ENCODE measurements at regions not wholly inside any gene's neighbourhood (a gene's known extent, or its start where the extent isn't known, plus 50 kb on each side); places are given as distances from the start of the nearest gene placed in this dataset.

- TF ChIP-seq, protein P1, sequence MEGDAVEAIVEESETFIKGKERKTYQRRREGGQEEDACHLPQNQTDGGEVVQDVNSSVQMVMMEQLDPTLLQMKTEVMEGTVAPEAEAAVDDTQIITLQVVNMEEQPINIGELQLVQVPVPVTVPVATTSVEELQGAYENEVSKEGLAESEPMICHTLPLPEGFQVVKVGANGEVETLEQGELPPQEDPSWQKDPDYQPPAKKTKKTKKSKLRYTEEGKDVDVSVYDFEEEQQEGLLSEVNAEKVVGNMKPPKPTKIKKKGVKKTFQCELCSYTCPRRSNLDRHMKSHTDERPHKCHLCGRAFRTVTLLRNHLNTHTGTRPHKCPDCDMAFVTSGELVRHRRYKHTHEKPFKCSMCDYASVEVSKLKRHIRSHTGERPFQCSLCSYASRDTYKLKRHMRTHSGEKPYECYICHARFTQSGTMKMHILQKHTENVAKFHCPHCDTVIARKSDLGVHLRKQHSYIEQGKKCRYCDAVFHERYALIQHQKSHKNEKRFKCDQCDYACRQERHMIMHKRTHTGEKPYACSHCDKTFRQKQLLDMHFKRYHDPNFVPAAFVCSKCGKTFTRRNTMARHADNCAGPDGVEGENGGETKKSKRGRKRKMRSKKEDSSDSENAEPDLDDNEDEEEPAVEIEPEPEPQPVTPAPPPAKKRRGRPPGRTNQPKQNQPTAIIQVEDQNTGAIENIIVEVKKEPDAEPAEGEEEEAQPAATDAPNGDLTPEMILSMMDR (IDR thresholded peaks at IDR 0.05), result no peak
- TF ChIP-seq POLR2A (IDR thresholded peaks at IDR 0.05; ENCODE audit: low read depth), result no peak
- no peak for TF ChIP-seq EP300 (IDR thresholded peaks at IDR 0.05)
Measured at GRCh38 chr10:108899670-108900069, 1023.6 kb downstream of the XPNPEP1 start.
